Dermis microvascular lymphatic vessel endothelial cell (primary cell): ENCODE measurements at regions not wholly inside any gene's neighbourhood (a gene's known extent, or its start where the extent isn't known, plus 50 kb on each side); places are given as distances from the start of the nearest gene placed in this dataset.
A peak's percentile ranks its signal among the peaks of the same experiment; 100 is the strongest.

Experiments
- DNase-seq, 2 donors: peaks; one replicate each; pipeline versions ENCODE4 v3.0.0 to v3.0.0-alpha.2; 2010; ENCODE audit warnings: low read depth in 2 of 2

- DNase-seq, result peak in 1 of 2 donors; percentile 27
Observed at GRCh38 chr6:22399693-22400092, 102.9 kb upstream of the PRL start.

- no peak for DNase-seq
Observed at GRCh38 chr6:22401206-22401605, 104.4 kb upstream of the PRL start.

GRCh38 chr6:22401932-22402331 lies 105.1 kb upstream of the PRL start:
- no peak for DNase-seq

- no peak for DNase-seq
Observed at GRCh38 chr6:22409486-22409885, 112.7 kb upstream of the PRL start.

- DNase-seq, result no peak
Observed at GRCh38 chr6:22411376-22412105, 114.7 kb upstream of the PRL start.

- no peak for DNase-seq
Observed at GRCh38 chr6:22412994-22413393, 116.2 kb upstream of the PRL start.

- DNase-seq, result no peak
Observed at GRCh38 chr6:22413681-22414311, 117.0 kb upstream of the PRL start.

GRCh38 chr6:22418714-22419113 lies 121.9 kb upstream of the PRL start:
- no peak for DNase-seq

- DNase-seq, result peak in 1 of 2 donors; percentile 3
Observed at GRCh38 chr6:22421198-22421597, 124.4 kb upstream of the PRL start.

GRCh38 chr6:22424196-22424595 lies 127.4 kb upstream of the PRL start:
- no peak for DNase-seq

- DNase-seq, result no peak
Observed at GRCh38 chr6:22432060-22432459, 135.2 kb upstream of the PRL start.

GRCh38 chr6:22433745-22434144 lies 135.6 kb upstream of the HDGFL1 start:
- DNase-seq, result no peak

- DNase-seq, result no peak
Observed at GRCh38 chr6:22435151-22435550, 134.2 kb upstream of the HDGFL1 start.

GRCh38 chr6:22436134-22436533 lies 133.2 kb upstream of the HDGFL1 start:
- no peak for DNase-seq

GRCh38 chr6:22437665-22438064 lies 131.7 kb upstream of the HDGFL1 start:
- no peak for DNase-seq

GRCh38 chr6:22442826-22443225 lies 126.5 kb upstream of the HDGFL1 start:
- peak in 1 of 2 donors; percentile 45 for DNase-seq

- DNase-seq, result peak in 1 of 2 donors; percentile 91
Observed at GRCh38 chr6:22444330-22444729, 125.0 kb upstream of the HDGFL1 start.

- peak; percentile 51 to 65 for DNase-seq
Observed at GRCh38 chr6:22445946-22446345, 123.4 kb upstream of the HDGFL1 start.

- DNase-seq, result peak; percentile 85 to 86
Observed at GRCh38 chr6:22447249-22448196, 121.8 kb upstream of the HDGFL1 start.

- DNase-seq, result peak in 1 of 2 donors; percentile 97
Observed at GRCh38 chr6:22448291-22448711, 121.1 kb upstream of the HDGFL1 start.

- no peak for DNase-seq
Observed at GRCh38 chr6:22451962-22452361, 117.4 kb upstream of the HDGFL1 start.

GRCh38 chr6:22455378-22455777 lies 114.0 kb upstream of the HDGFL1 start:
- DNase-seq, result no peak
